Activated CD8-positive, alpha-beta memory T cell treated with anti-CD3 and anti-CD28 coated beads, Interleukin-2, amount 50 U/mL, for 4 hours (primary cell): ENCODE measurements at regions not wholly inside any gene's neighbourhood (a gene's known extent, or its start where the extent isn't known, plus 50 kb on each side); places are given as distances from the start of the nearest gene placed in this dataset.
"Not testable (repeated sequence)": the region's sequence is repeated elsewhere in the genome, so short reads cannot be mapped to it uniquely, and the experiment has no call there.

Experiments used
- DNase-seq: peaks from one replicate; pipeline ENCODE4 v3.0.0-alpha.2; 2020

DNA sequence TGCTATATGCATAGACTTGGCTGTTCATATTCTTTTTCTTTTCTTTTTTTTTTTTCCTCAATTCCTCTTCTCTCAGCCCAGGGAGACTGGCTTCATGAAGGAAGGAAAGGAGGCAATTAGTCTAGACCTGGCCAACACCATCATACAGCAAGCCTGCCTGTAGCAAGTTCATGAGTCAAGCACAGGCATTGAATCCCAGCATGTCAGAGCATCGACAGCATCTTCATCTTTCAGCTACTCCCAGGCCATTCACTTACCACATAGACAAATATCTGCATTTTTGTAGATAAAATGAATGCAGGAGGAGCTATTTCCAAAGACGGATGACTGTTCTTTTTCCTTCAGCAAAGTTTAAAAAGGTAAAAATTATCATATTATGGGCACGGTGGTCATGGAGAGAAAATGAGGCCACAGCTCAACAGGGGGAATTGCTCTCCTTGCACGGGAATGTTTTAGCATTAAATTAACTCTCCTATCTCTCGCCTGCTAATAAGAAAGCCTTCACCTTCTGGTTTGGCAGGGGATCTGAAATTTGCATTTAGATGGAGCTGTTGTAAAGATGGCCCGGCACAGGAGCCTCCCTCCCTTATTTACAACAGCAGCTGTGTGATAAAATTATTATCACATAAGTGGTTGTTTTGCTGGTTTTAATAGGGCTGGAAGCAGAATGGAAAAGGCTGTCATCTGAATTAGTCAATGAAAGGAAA, 626.5 kb upstream of the AUTS2 start:
- DNase-seq = no peak

- DNase-seq = no peak
These were observed 620.8 kb upstream of the AUTS2 start for GRCh38 chr7:68977385-68978055.

- DNase-seq = no peak
These were observed 619.6 kb upstream of the AUTS2 start for GRCh38 chr7:68978710-68979109.

- DNase-seq = no peak
These were observed 618.3 kb upstream of the AUTS2 start for GRCh38 chr7:68980011-68980410.

- DNase-seq = not testable (repeated sequence)
These were observed 617.8 kb upstream of the AUTS2 start for GRCh38 chr7:68980432-68980831.

- no peak for DNase-seq
These were observed 614.0 kb upstream of the AUTS2 start for GRCh38 chr7:68984306-68984705.

DNA sequence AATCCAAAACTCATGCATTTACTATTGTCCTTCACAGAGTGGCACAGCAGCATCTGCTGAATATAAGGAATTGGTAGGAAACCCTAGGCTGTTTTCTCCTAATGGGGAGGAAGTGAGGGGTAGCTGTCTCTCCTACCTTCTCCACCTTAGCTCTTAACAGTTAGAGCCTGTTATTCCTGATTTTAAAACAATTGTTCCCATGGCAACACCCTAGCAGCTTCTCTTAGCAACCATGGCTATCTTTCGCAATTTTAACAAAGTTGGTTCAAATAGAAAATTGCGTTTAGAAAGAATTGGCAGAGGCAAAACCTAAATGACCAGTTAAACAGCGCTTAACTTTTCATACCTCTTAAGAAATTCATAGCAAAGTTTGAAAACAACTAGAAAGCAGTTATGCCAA, 603.4 kb upstream of the AUTS2 start:
- no peak for DNase-seq

DNA sequence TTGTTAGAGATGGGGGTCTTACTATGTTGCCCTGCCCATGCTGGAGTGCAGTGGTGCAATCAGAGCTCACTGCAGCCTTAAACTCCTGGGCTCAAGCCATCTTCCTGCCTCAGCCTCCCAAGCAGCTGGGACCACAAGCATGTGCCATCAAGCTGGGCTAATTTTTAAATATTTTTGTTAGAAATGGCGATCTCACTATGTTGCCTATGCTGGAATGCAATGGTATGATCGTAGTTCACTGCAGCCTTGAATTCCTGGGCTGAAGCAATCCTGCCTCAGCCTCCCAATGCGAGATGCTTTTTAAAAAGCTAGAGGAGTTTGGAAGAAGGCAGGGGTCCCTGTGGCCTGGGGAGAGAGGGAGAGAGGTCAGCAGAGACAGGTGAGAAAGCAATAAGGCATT, 600.1 kb upstream of the AUTS2 start:
- no peak for DNase-seq

DNA sequence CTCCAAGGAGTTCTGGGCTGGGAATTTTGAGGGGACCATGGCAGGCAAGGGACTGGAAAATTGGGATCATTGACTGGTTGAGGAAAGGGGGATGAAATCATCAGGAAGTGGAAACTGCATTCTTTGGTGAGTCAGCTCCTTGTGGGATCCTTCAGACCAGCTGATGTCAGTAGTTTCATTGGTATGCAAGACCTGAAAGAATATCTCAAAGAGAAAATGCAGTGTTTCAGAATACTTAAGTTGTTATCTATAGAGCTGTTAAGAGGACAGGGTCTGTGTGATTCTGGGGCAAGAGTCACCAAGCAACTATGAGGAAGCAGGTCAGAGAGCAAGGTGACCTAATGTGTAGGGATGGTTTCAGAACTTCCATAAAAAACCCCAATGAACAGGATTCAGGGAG, 595.9 kb upstream of the AUTS2 start:
- no peak for DNase-seq

GRCh38 chr7:69012149-69012548, 586.1 kb upstream of the AUTS2 start:
- DNase-seq = no peak

DNA sequence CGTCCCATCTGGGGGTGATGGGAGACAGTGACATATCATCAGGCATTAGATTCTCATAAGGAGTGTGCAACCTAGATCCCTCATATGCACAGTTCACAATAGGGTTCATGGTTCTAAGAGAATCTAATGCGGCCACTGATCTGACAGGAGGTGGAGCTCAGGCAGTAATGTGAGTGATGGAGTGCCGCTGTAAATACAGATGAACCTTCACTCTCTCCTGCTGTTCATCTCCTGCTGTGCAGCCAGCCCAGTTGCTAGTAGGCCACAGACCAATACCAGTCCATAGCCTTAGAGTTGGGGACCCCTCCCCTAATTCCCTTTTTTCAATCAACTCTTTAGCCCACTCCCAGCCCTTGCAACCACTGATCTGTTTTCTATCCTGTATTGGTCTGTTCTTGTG, 581.1 kb upstream of the AUTS2 start:
- DNase-seq = no peak

GRCh38 chr7:69018200-69018599, 580.1 kb upstream of the AUTS2 start:
- no peak for DNase-seq

DNA sequence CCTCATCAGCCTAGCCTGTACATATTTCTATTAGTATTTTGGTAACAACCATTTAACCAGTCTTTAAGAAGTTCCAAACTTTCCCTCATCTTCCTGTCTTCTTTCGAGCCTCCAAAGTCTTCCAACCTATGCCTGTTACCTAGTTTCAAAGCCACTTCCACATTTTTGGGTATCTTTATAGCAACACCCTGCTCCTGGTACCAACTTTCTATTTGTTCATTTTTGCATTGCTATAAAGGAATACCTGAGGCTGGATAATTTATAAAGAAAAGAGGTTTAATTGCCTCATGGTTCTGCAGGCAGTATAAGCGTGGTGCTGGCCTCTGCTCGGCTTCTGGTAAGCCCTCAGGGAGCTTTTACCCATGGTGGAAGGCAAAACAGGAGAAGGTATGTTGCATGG, 578.8 kb upstream of the AUTS2 start:
- no peak for DNase-seq

GRCh38 chr7:69020536-69020935, 577.7 kb upstream of the AUTS2 start:
- DNase-seq = no peak

GRCh38 chr7:69025249-69025648, 573.0 kb upstream of the AUTS2 start:
- DNase-seq = no peak

GRCh38 chr7:69032848-69033247, 565.4 kb upstream of the AUTS2 start:
- DNase-seq = no peak

- no peak for DNase-seq
These were observed 562.4 kb upstream of the AUTS2 start for GRCh38 chr7:69035826-69036225.

DNA sequence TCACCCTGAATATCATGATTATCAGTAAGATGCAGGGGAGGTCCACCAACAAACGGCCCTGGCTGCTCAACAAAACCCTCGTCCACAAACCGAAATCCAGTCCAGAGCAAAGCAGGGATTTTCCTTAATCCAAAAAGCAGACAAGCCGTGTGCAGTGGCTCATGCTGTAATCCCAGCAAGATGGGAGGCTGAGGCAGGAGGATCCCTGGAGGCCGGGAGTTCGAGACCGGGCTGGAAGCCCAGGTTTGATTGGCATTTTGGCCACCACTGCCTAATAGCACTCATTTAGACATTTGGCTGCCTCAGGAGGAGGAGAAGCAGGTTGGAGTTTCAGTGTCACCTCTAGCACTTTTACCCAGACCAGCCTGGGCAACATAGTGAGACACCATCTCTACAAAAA, 562.0 kb upstream of the AUTS2 start:
- no peak for DNase-seq

DNA sequence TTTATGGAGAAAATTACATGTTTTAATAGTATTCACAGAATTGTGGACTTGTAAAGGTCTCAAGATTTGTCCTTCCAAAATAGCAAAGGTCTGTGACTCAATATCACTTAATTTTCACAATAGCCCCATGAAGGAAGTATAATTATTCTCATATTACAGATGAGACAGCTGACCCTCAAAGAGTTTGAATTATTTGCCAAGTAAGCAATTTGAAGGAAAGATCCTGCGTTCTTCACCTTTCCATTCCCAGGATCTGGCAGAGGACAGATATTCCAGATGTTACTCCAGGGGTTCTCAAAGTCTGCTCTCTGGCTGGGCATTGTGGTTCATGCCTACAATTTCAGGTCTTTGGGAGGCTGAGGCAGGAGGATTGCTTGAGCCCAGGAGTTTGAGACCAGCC, 559.4 kb upstream of the AUTS2 start:
- DNase-seq = no peak

GRCh38 chr7:69042138-69042537, 556.1 kb upstream of the AUTS2 start:
- no peak for DNase-seq

GRCh38 chr7:69047151-69047754, 551.0 kb upstream of the AUTS2 start:
- no peak for DNase-seq

DNA sequence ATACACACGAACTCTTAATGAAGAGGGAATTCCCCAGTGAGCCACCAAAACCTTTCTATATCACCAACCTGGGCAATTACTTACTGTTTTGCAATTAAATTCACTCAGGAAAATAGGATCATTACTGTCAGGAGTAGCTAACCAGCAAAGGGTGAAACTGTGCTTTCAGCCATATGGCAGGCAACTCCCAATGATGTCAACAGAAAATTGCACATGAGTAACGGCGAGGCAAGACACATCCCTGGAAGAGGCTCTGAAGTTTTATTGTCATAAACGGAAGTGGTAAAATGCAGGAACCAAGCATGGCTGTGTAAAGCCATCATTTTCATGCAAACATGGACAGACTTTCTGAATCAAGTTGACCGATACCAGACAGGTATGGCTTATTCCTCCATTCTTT, 548.9 kb upstream of the AUTS2 start:
- no peak for DNase-seq

DNA sequence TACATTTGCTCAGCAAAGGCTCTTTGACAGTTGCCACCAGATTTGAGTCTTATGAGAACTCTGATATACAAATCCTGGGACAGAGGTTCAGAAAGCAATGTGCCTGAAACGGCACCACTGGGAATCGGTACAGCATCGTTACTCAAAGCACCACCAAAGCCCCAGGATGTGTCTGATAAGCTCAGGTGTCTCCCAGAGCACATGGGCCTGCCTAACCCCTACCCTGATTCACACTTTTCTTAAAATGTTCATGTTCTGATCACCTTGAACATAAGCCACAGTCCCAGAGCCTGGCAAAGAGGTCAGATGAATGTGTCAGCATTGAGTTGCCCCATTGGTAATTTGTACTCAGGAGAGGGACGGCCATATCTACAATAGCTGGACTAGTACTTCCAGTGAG, 545.8 kb upstream of the AUTS2 start:
- no peak for DNase-seq

GRCh38 chr7:69060516-69060915, 537.8 kb upstream of the AUTS2 start:
- DNase-seq = no peak
